Calu3 (cell line): ENCODE measurements at regions not wholly inside any gene's neighbourhood (a gene's known extent, or its start where the extent isn't known, plus 50 kb on each side); places are given as distances from the start of the nearest gene placed in this dataset.

Experiments
- BruUV-seq: library from RNA; stranded (reverse); fragments of 400-500 nt; replicated peaks from 2 replicates; lab custom pipeline; 2021; lab: Mats Ljungman, UMichigan
- CTCF ChIA-PET: fragments of 300-600 bp; sonication (Branson Sonifier 250); formaldehyde crosslinking; loops from one replicate; lab custom pipeline; 2022; ENCODE audit warnings: antibody characterized with exemption; lab: Charles Lee
- DNase-seq: peaks from one replicate; pipeline ENCODE4 v3.0.0; 2022
- H3K27ac Mint-ChIP-seq: one replicate; pipeline ENCODE4 v1.8.0; 2022; ENCODE audit warnings: mixed read lengths; ENCODE audit not compliant: unreplicated experiment
- H3K27me3 Mint-ChIP-seq: one replicate; pipeline ENCODE4 v1.8.0; 2022; ENCODE audit warnings: mixed read lengths; ENCODE audit not compliant: unreplicated experiment
- H3K36me3 Mint-ChIP-seq: one replicate; pipeline ENCODE4 v1.8.0; 2022; ENCODE audit warnings: mild to moderate bottlenecking, moderate library complexity, mixed read lengths; ENCODE audit not compliant: insufficient read depth, unreplicated experiment
- H3K4me1 Mint-ChIP-seq: one replicate; pipeline ENCODE4 v1.8.0; 2022; ENCODE audit warnings: mild to moderate bottlenecking, low read depth, mixed read lengths; ENCODE audit not compliant: unreplicated experiment
- H3K4me3 Mint-ChIP-seq: one replicate; pipeline ENCODE4 v1.8.0; 2022; ENCODE audit warnings: mild to moderate bottlenecking, low read depth, moderate library complexity, mixed read lengths; ENCODE audit not compliant: unreplicated experiment
- H3K9me3 Mint-ChIP-seq: one replicate; pipeline ENCODE4 v1.8.0; 2022; ENCODE audit warnings: low read depth, mixed read lengths; ENCODE audit not compliant: unreplicated experiment
- intact Hi-C: fragments of 100-400 bp; cut with micrococcal nuclease; formaldehyde crosslinking; loops from one replicate; pipeline ENCODE4 v1.10.0; 2022; ENCODE audit not compliant: unreplicated experiment
- TF ChIP-seq, protein P1 (sequence below): fragments of 200-600 bp; IDR thresholded peaks from one replicate; pipeline ENCODE4 v1.8.0; 2022; ENCODE audit warnings: antibody characterized with exemption; ENCODE audit not compliant: unreplicated experiment

DNA sequence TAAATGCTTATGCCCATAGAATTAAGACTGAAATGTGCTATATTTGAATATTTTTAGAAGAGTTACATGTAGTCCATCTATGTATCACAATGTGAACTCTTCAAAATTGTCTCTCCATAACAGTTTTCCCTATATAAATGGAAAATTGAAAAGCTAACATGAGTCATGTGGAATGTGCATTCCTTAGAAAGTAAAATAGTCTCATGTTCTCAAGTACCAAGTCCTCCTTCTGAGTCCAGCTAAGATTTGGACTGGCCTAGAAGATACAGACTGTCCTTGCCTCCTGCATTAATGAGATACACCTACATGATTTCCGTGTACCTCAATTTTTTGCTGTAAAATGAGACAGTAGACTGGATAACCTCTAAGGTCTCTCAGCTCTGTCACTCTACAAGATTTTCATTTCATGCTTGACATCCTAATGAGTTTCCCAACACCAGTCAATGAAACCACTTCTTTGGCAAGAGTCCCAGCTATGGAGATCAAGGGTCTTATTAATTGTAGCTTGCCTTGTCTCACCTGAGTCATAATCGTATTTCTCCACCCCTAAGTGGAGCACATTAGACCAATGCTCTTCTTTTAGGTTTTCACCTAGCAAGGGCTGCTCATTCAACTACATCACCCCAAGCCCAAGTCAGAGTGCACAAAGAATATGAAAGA lies 350.6 kb upstream of the IL12A start:
- Mint-ChIP-seq H3K4me3 (no peak overlapping the region), H3K9me3 (no peaks in the 10 kb centered on the region), H3K4me1 (peaks cover 52% of the 10 kb centered on the region), H3K27ac (no peak overlapping the region), H3K27me3 (no peaks in the 10 kb centered on the region), H3K36me3 (peaks cover 5% of the 10 kb centered on the region)
- no TSS peak for BruUV-seq
- CTCF ChIA-PET, result interaction anchor here (0.5 to 1.5 kb wide), 11 partner anchors 13 to 357 kb away, joined by 3 to 9 read pairs (median 3); no protein-coding TSS in a partner anchor
- intact Hi-C loops, result loop anchor here (1.0 to 5.0 kb wide), 4 partner anchors 31 to 167 kb away; no protein-coding TSS in a partner anchor
- peak; percentile 66 for DNase-seq
- TF ChIP-seq, protein P1, sequence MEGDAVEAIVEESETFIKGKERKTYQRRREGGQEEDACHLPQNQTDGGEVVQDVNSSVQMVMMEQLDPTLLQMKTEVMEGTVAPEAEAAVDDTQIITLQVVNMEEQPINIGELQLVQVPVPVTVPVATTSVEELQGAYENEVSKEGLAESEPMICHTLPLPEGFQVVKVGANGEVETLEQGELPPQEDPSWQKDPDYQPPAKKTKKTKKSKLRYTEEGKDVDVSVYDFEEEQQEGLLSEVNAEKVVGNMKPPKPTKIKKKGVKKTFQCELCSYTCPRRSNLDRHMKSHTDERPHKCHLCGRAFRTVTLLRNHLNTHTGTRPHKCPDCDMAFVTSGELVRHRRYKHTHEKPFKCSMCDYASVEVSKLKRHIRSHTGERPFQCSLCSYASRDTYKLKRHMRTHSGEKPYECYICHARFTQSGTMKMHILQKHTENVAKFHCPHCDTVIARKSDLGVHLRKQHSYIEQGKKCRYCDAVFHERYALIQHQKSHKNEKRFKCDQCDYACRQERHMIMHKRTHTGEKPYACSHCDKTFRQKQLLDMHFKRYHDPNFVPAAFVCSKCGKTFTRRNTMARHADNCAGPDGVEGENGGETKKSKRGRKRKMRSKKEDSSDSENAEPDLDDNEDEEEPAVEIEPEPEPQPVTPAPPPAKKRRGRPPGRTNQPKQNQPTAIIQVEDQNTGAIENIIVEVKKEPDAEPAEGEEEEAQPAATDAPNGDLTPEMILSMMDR, result no peak

DNA sequence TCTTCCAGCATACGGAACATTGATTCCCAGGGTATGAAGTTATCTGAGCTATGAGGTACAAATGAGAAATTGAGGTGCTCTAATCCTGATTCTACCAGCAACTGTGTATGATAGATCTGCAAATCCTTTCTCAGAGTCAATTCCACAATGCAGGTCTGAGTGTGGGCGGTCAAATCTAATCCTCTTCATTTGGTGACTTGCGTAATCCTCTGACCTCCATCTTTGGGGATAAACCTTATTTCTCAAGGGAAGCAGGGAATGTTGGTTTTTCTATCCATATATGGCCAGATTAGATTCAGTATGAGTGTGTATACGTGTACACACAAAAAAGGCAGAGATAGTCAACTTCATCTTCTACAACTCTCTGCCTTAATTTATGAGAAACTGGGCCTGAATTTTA lies 348.4 kb upstream of the IL12A start:
- H3K27ac Mint-ChIP-seq, result no peak overlapping the region
- TF ChIP-seq, protein P1, result no peak
- H3K36me3 Mint-ChIP-seq, result peaks cover 5% of the 10 kb centered on the region
- H3K27me3 Mint-ChIP-seq, result no peaks in the 10 kb centered on the region
- DNase-seq, result no peak
- BruUV-seq, result no TSS peak
- no peaks in the 10 kb centered on the region for H3K9me3 Mint-ChIP-seq
- intact Hi-C loops, result no loop called here
- peaks cover 41% of the 10 kb centered on the region for H3K4me1 Mint-ChIP-seq
- no peak overlapping the region for H3K4me3 Mint-ChIP-seq
- CTCF ChIA-PET, result interaction anchor here (0.6 kb wide), 1 partner anchor 14 kb away, joined by 6 read pairs; no protein-coding TSS in a partner anchor

DNA sequence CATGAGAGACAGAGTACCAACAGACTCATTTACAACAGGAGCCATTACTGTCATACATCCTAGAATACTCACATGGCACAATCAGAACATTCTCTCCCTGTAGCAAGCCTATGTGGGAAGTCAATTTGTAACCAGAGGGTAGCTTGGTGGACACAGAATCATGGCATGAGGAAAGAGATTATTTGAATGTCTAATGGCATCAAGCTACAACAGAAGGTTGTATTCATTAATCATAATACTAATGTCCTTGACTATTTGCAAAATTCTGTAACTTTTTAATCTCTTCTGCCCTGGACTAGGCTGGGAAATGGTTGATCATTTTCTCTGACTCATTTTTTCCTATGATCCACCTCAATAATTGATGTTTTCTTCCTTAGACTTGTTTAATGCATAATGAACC lies 345.2 kb upstream of the IL12A start:
- no TSS peak for BruUV-seq
- CTCF ChIA-PET, result interaction anchor here (0.6 kb wide), 1 partner anchor 271 kb away, joined by 3 read pairs; no protein-coding TSS in a partner anchor
- H3K9me3 Mint-ChIP-seq, result peaks cover 4% of the 10 kb centered on the region

DNA sequence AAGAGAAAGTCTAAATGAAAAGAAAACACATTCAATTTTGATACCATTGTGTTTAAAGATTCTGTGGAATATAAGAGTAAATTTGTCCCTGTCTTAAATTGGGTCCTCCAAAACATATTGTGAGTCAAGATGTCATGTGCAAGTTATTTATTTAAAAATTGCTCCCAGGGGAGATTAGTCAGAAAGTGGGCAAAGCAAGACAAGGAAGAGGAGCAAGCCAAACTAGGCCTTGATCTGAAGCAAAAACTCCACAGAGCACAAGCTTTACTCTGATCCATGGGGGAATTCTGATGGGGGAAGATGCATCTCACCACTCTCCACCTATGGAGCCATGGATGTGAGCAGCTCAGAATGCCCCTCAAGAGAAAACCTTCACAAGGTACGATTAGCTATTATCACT lies 342.8 kb upstream of the IL12A start:
- TF ChIP-seq, protein P1, result no peak
- H3K27me3 Mint-ChIP-seq, result no peaks in the 10 kb centered on the region
- H3K4me1 Mint-ChIP-seq, result peaks cover 18% of the 10 kb centered on the region
- no peak for DNase-seq
- CTCF ChIA-PET, result interaction anchor here (1.0 to 1.4 kb wide), 2 partner anchors 11 to 188 kb away, joined by 3 read pairs; no protein-coding TSS in a partner anchor
- H3K27ac Mint-ChIP-seq, result no peak overlapping the region
- intact Hi-C loops, result no loop called here
- no peak overlapping the region for H3K4me3 Mint-ChIP-seq
- BruUV-seq, result no TSS peak
- peaks cover 4% of the 10 kb centered on the region for H3K9me3 Mint-ChIP-seq
- H3K36me3 Mint-ChIP-seq, result no peaks in the 10 kb centered on the region

More for the DNA sequence above, 345.2 kb upstream of the IL12A start:
- Mint-ChIP-seq H3K27ac (no peak overlapping the region), H3K27me3 (no peaks in the 10 kb centered on the region), H3K36me3 (no peaks in the 10 kb centered on the region), H3K4me3 (no peak overlapping the region), H3K4me1 (peaks cover 19% of the 10 kb centered on the region)
- DNase-seq, result no peak
- TF ChIP-seq, protein P1, result no peak
- intact Hi-C loops, result no loop called here
